ENCODE measurements at regions not wholly inside any gene's neighbourhood (a gene's known extent, or its start where the extent isn't known, plus 50 kb on each side); places are given as distances from the start of the nearest gene placed in this dataset.

GRCh38 chr2:217489145-217489960 is 513.4 kb downstream of the TNS1 start:
- no peaks in the 10 kb centered on the region for H3K27me3 ChIP-seq (ENCODE audit: control insufficient read depth in 3 of 3, insufficient read depth in 3 of 3, low read depth in 1 of 3, low read length in 3 of 3)
- peaks cover 4 to 7% of the 10 kb centered on the region in 2 donors for H3K4me1 ChIP-seq (ENCODE audit: control insufficient read depth in 2 of 2, insufficient read depth in 1 of 2, low read depth in 1 of 2, low read length in 2 of 2)
- H3K14ac ChIP-seq (ENCODE audit: low read length), result no peak overlapping the region
- H3K4me3 ChIP-seq (ENCODE audit: low read length in 2 of 2), result no peak overlapping the region
- H3K18ac ChIP-seq (ENCODE audit: low read length), result peak overlapping the region; percentile 44
- H2AFZ ChIP-seq (ENCODE audit: low read length), result peak overlapping the region; percentile 83
- H3K79me1 ChIP-seq (ENCODE audit: low read depth, low read length), result no peaks in the 10 kb centered on the region
- H3K4ac ChIP-seq (ENCODE audit: low read length), result no peak overlapping the region
- no peak overlapping the region for H3K27ac ChIP-seq (replicated peaks; ENCODE audit: low read length)
- no peak overlapping the region for H3K4me2 ChIP-seq (ENCODE audit: insufficient read depth, low read length, poor library complexity, severe bottlenecking)
- H2AK5ac ChIP-seq (ENCODE audit: low read depth, low read length), result no peak overlapping the region
- H4K8ac ChIP-seq (ENCODE audit: low read depth, low read length), result no peak overlapping the region
- H2BK5ac ChIP-seq (ENCODE audit: low read length), result no peak overlapping the region
- no peak overlapping the region for H2BK12ac ChIP-seq (ENCODE audit: low read length)
- H2BK120ac ChIP-seq (ENCODE audit: low read depth, low read length), result no peak overlapping the region
- no peak overlapping the region for H4K91ac ChIP-seq (ENCODE audit: low read depth, low read length, poor library complexity)
- H3K36me3 ChIP-seq (replicated peaks in 1 of 2; ENCODE audit: control insufficient read depth in 2 of 2, insufficient read depth in 2 of 2, low read length in 2 of 2), result no peaks in the 10 kb centered on the region
- no CpG with 5 or more reads among the region's 25 CpGs for WGBS, 2 donors (ENCODE audit: extremely low coverage in 2 of 2, insufficient read length in 2 of 2, insufficient replicate concordance in 1 of 2)
- DNase-seq (ENCODE audit: low spot score), result no peak
- H2BK15ac ChIP-seq (ENCODE audit: low read length), result no peak overlapping the region
- H3K9ac ChIP-seq (ENCODE audit: low read depth, low read length, poor library complexity), result no peak overlapping the region
- H3K23ac ChIP-seq (ENCODE audit: low read depth, low read length, poor library complexity), result no peak overlapping the region
- no peaks in the 10 kb centered on the region for H3K9me3 ChIP-seq (replicated peaks in 1 of 2; ENCODE audit: control insufficient read depth in 2 of 2, insufficient read depth in 1 of 2, low read depth in 1 of 2, low read length in 2 of 2)

- WGBS, 2 donors (ENCODE audit: extremely low coverage in 2 of 2, insufficient read length in 2 of 2, insufficient replicate concordance in 1 of 2), result no CpG with 5 or more reads among the region's 1 CpG
- Histone ChIP-seq H3K4me2 (ENCODE audit: insufficient read depth, low read length, poor library complexity, severe bottlenecking) (no peak overlapping the region), H2AK5ac (ENCODE audit: low read depth, low read length) (no peak overlapping the region), H3K27ac (replicated peaks; ENCODE audit: low read length) (no peak overlapping the region), H3K4ac (ENCODE audit: low read length) (no peak overlapping the region), H3K9ac (ENCODE audit: low read depth, low read length, poor library complexity) (no peak overlapping the region), H3K9me3 (replicated peaks in 1 of 2; ENCODE audit: control insufficient read depth in 2 of 2, insufficient read depth in 1 of 2, low read depth in 1 of 2, low read length in 2 of 2) (no peaks in the 10 kb centered on the region), H3K4me3 (ENCODE audit: low read length in 2 of 2) (no peak overlapping the region), H3K23ac (ENCODE audit: low read depth, low read length, poor library complexity) (no peak overlapping the region), H3K4me1 (ENCODE audit: control insufficient read depth in 2 of 2, insufficient read depth in 1 of 2, low read depth in 1 of 2, low read length in 2 of 2) (peaks cover 3% of the 10 kb centered on the region in 2 donors), H2BK120ac (ENCODE audit: low read depth, low read length) (no peak overlapping the region), H2BK12ac (ENCODE audit: low read length) (no peak overlapping the region), H3K36me3 (replicated peaks in 1 of 2; ENCODE audit: control insufficient read depth in 2 of 2, insufficient read depth in 2 of 2, low read length in 2 of 2) (no peaks in the 10 kb centered on the region), H2BK5ac (ENCODE audit: low read length) (no peak overlapping the region), H4K8ac (ENCODE audit: low read depth, low read length) (no peak overlapping the region), H3K14ac (ENCODE audit: low read length) (no peak overlapping the region), H3K18ac (ENCODE audit: low read length) (no peak overlapping the region), H2BK15ac (ENCODE audit: low read length) (no peak overlapping the region), H2AFZ (ENCODE audit: low read length) (no peak overlapping the region), H3K79me1 (ENCODE audit: low read depth, low read length) (no peaks in the 10 kb centered on the region), H3K27me3 (ENCODE audit: control insufficient read depth in 3 of 3, insufficient read depth in 3 of 3, low read depth in 1 of 3, low read length in 3 of 3) (no peaks in the 10 kb centered on the region), H4K91ac (ENCODE audit: low read depth, low read length, poor library complexity) (no peak overlapping the region)
- no peak for DNase-seq (ENCODE audit: low spot score)
Observed at GRCh38 chr2:217484046-217484445, 518.7 kb downstream of the TNS1 start.

- no peak overlapping the region for H3K4me3 ChIP-seq (ENCODE audit: low read length in 2 of 2)
- H3K27ac ChIP-seq (replicated peaks; ENCODE audit: low read length), result no peak overlapping the region
- no peak overlapping the region for H3K9ac ChIP-seq (ENCODE audit: low read depth, low read length, poor library complexity)
- H3K36me3 ChIP-seq (replicated peaks in 1 of 2; ENCODE audit: control insufficient read depth in 2 of 2, insufficient read depth in 2 of 2, low read length in 2 of 2), result no peaks in the 10 kb centered on the region
- H2BK120ac ChIP-seq (ENCODE audit: low read depth, low read length), result no peak overlapping the region
- no peak for DNase-seq (ENCODE audit: low spot score)
- no peak overlapping the region for H2BK15ac ChIP-seq (ENCODE audit: low read length)
- no peak overlapping the region for H2BK5ac ChIP-seq (ENCODE audit: low read length)
- no CpG with 5 or more reads among the region's 1 CpG for WGBS, 2 donors (ENCODE audit: extremely low coverage in 2 of 2, insufficient read length in 2 of 2, insufficient replicate concordance in 1 of 2)
- no peak overlapping the region for H2AFZ ChIP-seq (ENCODE audit: low read length)
- no peak overlapping the region for H4K8ac ChIP-seq (ENCODE audit: low read depth, low read length)
- H2AK5ac ChIP-seq (ENCODE audit: low read depth, low read length), result no peak overlapping the region
- H3K79me1 ChIP-seq (ENCODE audit: low read depth, low read length), result no peaks in the 10 kb centered on the region
- no peak overlapping the region for H3K4ac ChIP-seq (ENCODE audit: low read length)
- H4K91ac ChIP-seq (ENCODE audit: low read depth, low read length, poor library complexity), result no peak overlapping the region
- H3K4me1 ChIP-seq (ENCODE audit: control insufficient read depth in 2 of 2, insufficient read depth in 1 of 2, low read depth in 1 of 2, low read length in 2 of 2), result peaks cover 7% of the 10 kb centered on the region in 2 donors
- no peak overlapping the region for H3K14ac ChIP-seq (ENCODE audit: low read length)
- H2BK12ac ChIP-seq (ENCODE audit: low read length), result no peak overlapping the region
- H3K9me3 ChIP-seq (replicated peaks in 1 of 2; ENCODE audit: control insufficient read depth in 2 of 2, insufficient read depth in 1 of 2, low read depth in 1 of 2, low read length in 2 of 2), result no peaks in the 10 kb centered on the region
- no peaks in the 10 kb centered on the region for H3K27me3 ChIP-seq (ENCODE audit: control insufficient read depth in 3 of 3, insufficient read depth in 3 of 3, low read depth in 1 of 3, low read length in 3 of 3)
- no peak overlapping the region for H3K18ac ChIP-seq (ENCODE audit: low read length)
- H3K4me2 ChIP-seq (ENCODE audit: insufficient read depth, low read length, poor library complexity, severe bottlenecking), result no peak overlapping the region
- H3K23ac ChIP-seq (ENCODE audit: low read depth, low read length, poor library complexity), result no peak overlapping the region
Observed at GRCh38 chr2:217482056-217482710, 520.6 kb downstream of the TNS1 start.

GRCh38 chr2:217481577-217481976 is 521.2 kb downstream of the TNS1 start:
- no peak overlapping the region for H2BK120ac ChIP-seq (ENCODE audit: low read depth, low read length)

More at GRCh38 chr2:217481577-217481976, 521.2 kb downstream of the TNS1 start:
- DNase-seq (ENCODE audit: low spot score), result no peak
- H4K8ac ChIP-seq (ENCODE audit: low read depth, low read length), result no peak overlapping the region
- no peak overlapping the region for H3K9ac ChIP-seq (ENCODE audit: low read depth, low read length, poor library complexity)
- H3K27me3 ChIP-seq (ENCODE audit: control insufficient read depth in 3 of 3, insufficient read depth in 3 of 3, low read depth in 1 of 3, low read length in 3 of 3), result no peaks in the 10 kb centered on the region
- H3K4me3 ChIP-seq (ENCODE audit: low read length in 2 of 2), result no peak overlapping the region
- H3K4me1 ChIP-seq (ENCODE audit: control insufficient read depth in 2 of 2, insufficient read depth in 1 of 2, low read depth in 1 of 2, low read length in 2 of 2), result peaks cover 7% of the 10 kb centered on the region in 2 donors
- no peak overlapping the region for H3K4ac ChIP-seq (ENCODE audit: low read length)
- no peak overlapping the region for H2AK5ac ChIP-seq (ENCODE audit: low read depth, low read length)
- WGBS, 2 donors (ENCODE audit: extremely low coverage in 2 of 2, insufficient read length in 2 of 2, insufficient replicate concordance in 1 of 2), result no CpG with 5 or more reads among the region's 1 CpG
- no peak overlapping the region for H2BK15ac ChIP-seq (ENCODE audit: low read length)
- no peak overlapping the region for H3K18ac ChIP-seq (ENCODE audit: low read length)
- H3K27ac ChIP-seq (replicated peaks; ENCODE audit: low read length), result no peak overlapping the region
- no peak overlapping the region for H2BK5ac ChIP-seq (ENCODE audit: low read length)
- no peak overlapping the region for H4K91ac ChIP-seq (ENCODE audit: low read depth, low read length, poor library complexity)
- no peaks in the 10 kb centered on the region for H3K79me1 ChIP-seq (ENCODE audit: low read depth, low read length)
- H3K4me2 ChIP-seq (ENCODE audit: insufficient read depth, low read length, poor library complexity, severe bottlenecking), result no peak overlapping the region
- H2BK12ac ChIP-seq (ENCODE audit: low read length), result no peak overlapping the region
- no peak overlapping the region for H3K23ac ChIP-seq (ENCODE audit: low read depth, low read length, poor library complexity)
- no peak overlapping the region for H3K14ac ChIP-seq (ENCODE audit: low read length)
- H3K36me3 ChIP-seq (replicated peaks in 1 of 2; ENCODE audit: control insufficient read depth in 2 of 2, insufficient read depth in 2 of 2, low read length in 2 of 2), result no peaks in the 10 kb centered on the region
- no peak overlapping the region for H2AFZ ChIP-seq (ENCODE audit: low read length)
- no peaks in the 10 kb centered on the region for H3K9me3 ChIP-seq (replicated peaks in 1 of 2; ENCODE audit: control insufficient read depth in 2 of 2, insufficient read depth in 1 of 2, low read depth in 1 of 2, low read length in 2 of 2)

Measured in neuronal stem cell (in vitro differentiated cells).